B cell (primary cell): ENCODE measurements at regions not wholly inside any gene's neighbourhood (a gene's known extent, or its start where the extent isn't known, plus 50 kb on each side); places are given as distances from the start of the nearest gene placed in this dataset.

Experiments used
- ATAC-seq: fragments of 200-7000 bp; cut with Tn5 transposase; one replicate; pipeline ENCODE4 v1.10.0; 2021; ENCODE audit warnings: low read depth, mild to moderate bottlenecking, moderate number of reproducible peaks, moderate library complexity
- CTCF ChIA-PET: fragments of 350-600 bp; sonication (Branson Sonifier 250); formaldehyde crosslinking; loops from one replicate; lab custom pipeline; 2021; ENCODE audit warnings: antibody characterized with exemption, inconsistent platforms; lab: Charles Lee
- POLR2A ChIA-PET: fragments of 350-600 bp; sonication (Branson Sonifier 250); formaldehyde crosslinking; loops from one replicate; lab custom pipeline; 2021; ENCODE audit warnings: antibody characterized with exemption; lab: Charles Lee
- DNase-seq: peaks from one replicate; pipeline ENCODE4 v3.0.0; 2013
- H2AFZ ChIP-seq: 2 replicates; pipeline ENCODE4 v1.6.1; 2012; ENCODE audit warnings: mild to moderate bottlenecking, low read depth, low read length; ENCODE audit not compliant: insufficient read depth, poor library complexity, severe bottlenecking
- H3K27ac ChIP-seq, 2 donors: 1 replicate in 1 of 2; 2 replicates in 1 of 2; pipeline ENCODE4 v1.5.1; 2012 to 2013; ENCODE audit warnings: low read length in 2 of 2, mild to moderate bottlenecking in 2 of 2, moderate library complexity in 1 of 2
- H3K27me3 ChIP-seq, 4 experiments: fragments of 200-600 bp in 1 of 4; sonication (generic) in 1 of 4; replicated peaks in 1 of 4; 1 replicate in 2 of 4; 2 replicates in 2 of 4; pipeline versions ENCODE4 v1.6.1 to v1.7.0; 2013 to 2016; ENCODE audit warnings: low read length in 3 of 4, mild to moderate bottlenecking in 2 of 4, mixed read lengths in 1 of 4, moderate library complexity in 1 of 4; ENCODE audit not compliant: insufficient read depth in 4 of 4, control insufficient read depth in 3 of 4; ENCODE audit errors: control extremely low read depth in 1 of 4
- H3K36me3 ChIP-seq, 2 experiments: replicated peaks in 1 of 2; 1 replicate in 1 of 2; 2 replicates in 1 of 2; pipeline versions ENCODE4 v1.6.1 to v1.7.1; 2013; ENCODE audit warnings: low read length in 1 of 2; ENCODE audit not compliant: insufficient read depth in 2 of 2, control insufficient read depth in 1 of 2; ENCODE audit errors: control extremely low read depth in 1 of 2, extremely low read depth in 1 of 2
- H3K4me1 ChIP-seq, 2 donors: fragments of 200-600 bp in 1 of 2; sonication (generic) in 1 of 2; 1 replicate in 1 of 2; 2 replicates in 1 of 2; pipeline versions ENCODE4 v1.5.1 to v1.6.1; 2013 to 2017; ENCODE audit warnings: low read length in 2 of 2; ENCODE audit not compliant: control insufficient read depth in 2 of 2, insufficient read depth in 2 of 2
- H3K4me2 ChIP-seq: replicated peaks from 2 replicates; pipeline ENCODE3; 2012; ENCODE audit warnings: mild to moderate bottlenecking, low read depth, low read length; ENCODE audit not compliant: poor library complexity, severe bottlenecking
- H3K4me3 ChIP-seq, 5 experiments: fragments of 200-600 bp in 1 of 5; sonication (generic) in 1 of 5; 1 replicate in 3 of 5; 2 replicates in 2 of 5; pipeline versions ENCODE4 v1.5.1 to v1.7.0; 2011 to 2016; ENCODE audit warnings: low read length in 4 of 5, mild to moderate bottlenecking in 4 of 5, low read depth in 2 of 5, control low read depth in 1 of 5, moderate library complexity in 1 of 5; ENCODE audit not compliant: insufficient read depth in 1 of 5; ENCODE audit errors: control extremely low read depth in 1 of 5, extremely low read depth in 1 of 5
- H3K79me2 ChIP-seq: fragments of 200-600 bp; sonication (generic); one replicate; pipeline ENCODE4 v1.6.0; 2016; ENCODE audit warnings: low read length; ENCODE audit not compliant: control insufficient read depth, insufficient read depth
- H3K9ac ChIP-seq: fragments of 200-600 bp; sonication (generic); 2 replicates; pipeline ENCODE4 v1.6.1; 2017; ENCODE audit warnings: mild to moderate bottlenecking, low read length, moderate library complexity
- H3K9me3 ChIP-seq, 3 donors: one replicate each; pipeline versions ENCODE4 v1.6.1 to v1.7.1; 2013; ENCODE audit warnings: low read length in 2 of 3; ENCODE audit not compliant: control insufficient read depth in 2 of 3, insufficient read depth in 1 of 3; ENCODE audit errors: control extremely low read depth in 1 of 3
- H4K20me1 ChIP-seq: 2 replicates; pipeline ENCODE4 v1.6.0; 2012; ENCODE audit warnings: mild to moderate bottlenecking, low read length; ENCODE audit not compliant: insufficient read depth, control insufficient read depth, poor library complexity, severe bottlenecking
- H3K27ac Mint-ChIP-seq: one replicate; pipeline ENCODE4 v1.8.0; 2021; ENCODE audit warnings: mixed read lengths
- H3K27me3 Mint-ChIP-seq: one replicate; pipeline ENCODE4 v1.8.0; 2021; ENCODE audit warnings: mixed read lengths
- H3K4me1 Mint-ChIP-seq: one replicate; pipeline ENCODE4 v1.8.0; 2021; ENCODE audit warnings: mixed read lengths
- H3K4me3 Mint-ChIP-seq: one replicate; pipeline ENCODE4 v1.8.0; 2021; ENCODE audit warnings: mixed read lengths
- H3K9me3 Mint-ChIP-seq: one replicate; pipeline ENCODE4 v1.8.0; 2022; ENCODE audit warnings: mixed read lengths; ENCODE audit not compliant: insufficient read depth
- CTCF ChIP-seq: fragments of 200-600 bp; IDR thresholded peaks from one replicate; pipeline ENCODE4 v1.8.0; 2022; ENCODE audit warnings: antibody characterized with exemption, mild to moderate bottlenecking
- EZH2 ChIP-seq: IDR thresholded peaks from 2 replicates; pipeline ENCODE4 v1.6.1; 2012; ENCODE audit warnings: borderline replicate concordance, low read depth, mild to moderate bottlenecking, moderate library complexity, low read length; ENCODE audit not compliant: insufficient read depth, poor library complexity, severe bottlenecking
- WGBS: methylation state at CpG from one replicate; pipeline ENCODE4 v1.1.5; 2013; ENCODE audit warnings: missing lambda C conversion rate; ENCODE audit not compliant: insufficient coverage; 5-methylcytosine and 5-hydroxymethylcytosine counted together
- intact Hi-C: fragments of 100-400 bp; cut with micrococcal nuclease; formaldehyde crosslinking; loops from one replicate; pipeline ENCODE4 v1.10.0; 2022

GRCh38 chr5:158108177-158108576 lies 249.2 kb upstream of the CLINT1 start:
- no peak for ATAC-seq
- 87% methylated on average over 3 of the region's 3 CpGs for WGBS
- Mint-ChIP-seq H3K27me3 (peaks cover 8% of the 10 kb centered on the region), H3K27ac (no peak overlapping the region), H3K4me3 (no peak overlapping the region), H3K4me1 (no peaks in the 10 kb centered on the region), H3K9me3 (no peaks in the 10 kb centered on the region)
- ChIA-PET POLR2A (no interaction called here), CTCF (interaction anchor here (0.8 kb wide), 1 partner anchor 33 kb away, joined by 3 read pairs; no protein-coding TSS in a partner anchor)
- intact Hi-C loops = no loop called here
- TF ChIP-seq EZH2 (no peak), CTCF (no peak)
- Histone ChIP-seq H3K4me2 (no peak overlapping the region), H3K27me3 (peaks cover 0 to 6% (median 0%) of the 10 kb centered on the region in 4 experiments), H3K36me3 (no peaks in the 10 kb centered on the region), H2AFZ (no peak overlapping the region), H3K27ac (no peak overlapping the region), H3K9ac (no peak overlapping the region), H3K4me1 (no peaks in the 10 kb centered on the region), H3K79me2 (no peaks in the 10 kb centered on the region), H4K20me1 (no peaks in the 10 kb centered on the region), H3K4me3 (no peak overlapping the region), H3K9me3 (no peaks in the 10 kb centered on the region)
- DNase-seq = no peak

GRCh38 chr5:158100373-158100888 lies 241.5 kb upstream of the CLINT1 start:
- peaks cover 1 to 6% (median 2%) of the 10 kb centered on the region in 3 donors for H3K9me3 ChIP-seq
- Mint-ChIP-seq H3K4me1 (peaks cover 2% of the 10 kb centered on the region), H3K27ac (no peak overlapping the region), H3K9me3 (no peaks in the 10 kb centered on the region), H3K27me3 (peaks cover 4% of the 10 kb centered on the region), H3K4me3 (no peak overlapping the region)
- ChIA-PET CTCF (no interaction called here), POLR2A (no interaction called here)
- no peak overlapping the region for H3K27ac ChIP-seq
- H3K4me1 ChIP-seq = no peaks in the 10 kb centered on the region
- H3K4me2 ChIP-seq = no peak overlapping the region
- 29% methylated on average over 1 of the region's 2 CpGs for WGBS
- no peak for TF ChIP-seq EZH2
- no peak for TF ChIP-seq CTCF
- DNase-seq = no peak
- no peaks in the 10 kb centered on the region for H3K27me3 ChIP-seq
- no peak for ATAC-seq
- H3K79me2 ChIP-seq = no peaks in the 10 kb centered on the region
- H3K9ac ChIP-seq = no peak overlapping the region
- no peak overlapping the region for H2AFZ ChIP-seq
- H3K4me3 ChIP-seq = no peak overlapping the region
- intact Hi-C loops = no loop called here
- no peaks in the 10 kb centered on the region for H4K20me1 ChIP-seq
- no peaks in the 10 kb centered on the region for H3K36me3 ChIP-seq
